ENCODE measurements at regions not wholly inside any gene's neighbourhood (a gene's known extent, or its start where the extent isn't known, plus 50 kb on each side); places are given as distances from the start of the nearest gene placed in this dataset.

DNA sequence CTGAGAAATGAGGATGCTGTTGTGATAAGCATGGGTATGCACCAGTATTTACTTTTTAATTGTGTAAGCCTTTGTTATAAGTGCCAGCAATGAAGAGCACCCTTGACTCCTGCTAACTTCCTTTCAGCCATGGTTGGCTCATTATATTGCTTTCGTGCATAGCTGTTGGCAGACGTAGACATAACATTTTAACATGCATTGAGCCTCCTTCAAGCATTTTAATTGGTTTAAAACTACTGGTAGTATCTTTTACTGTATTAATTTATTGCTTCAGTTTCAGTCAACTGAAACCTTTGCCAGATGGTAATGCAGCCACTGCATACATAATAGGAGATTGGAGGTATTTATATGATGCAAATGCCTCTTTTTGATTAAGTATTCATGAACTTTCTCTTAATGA, 1285.4 kb downstream of the PCDH18 start:
- no peak for TF ChIP-seq CTCF (IDR thresholded peaks at IDR 0.05)
- Mint-ChIP-seq H3K36me3 (ENCODE audit: low read depth) (no peaks in the 10 kb centered on the region), H3K9me3 (peaks cover 10% of the 10 kb centered on the region; the same call in 1 of the 2 replicates), H3K27me3 (ENCODE audit: insufficient read depth) (peaks cover 1% of the 10 kb centered on the region; the same call in 1 of the 2 replicates), H3K4me1 (ENCODE audit: low read depth) (no peaks in the 10 kb centered on the region), H3K27ac (no peak overlapping the region), H3K4me3 (no peak overlapping the region)
- no peak for DNase-seq

GRCh38 chr4:136241221-136241986, 1290.9 kb downstream of the PCDH18 start:
- H3K4me1 Mint-ChIP-seq (ENCODE audit: low read depth) = no peaks in the 10 kb centered on the region
- peaks cover 1% of the 10 kb centered on the region; the same call in 1 of the 2 replicates for H3K27me3 Mint-ChIP-seq (ENCODE audit: insufficient read depth)
- peaks cover 63% of the 10 kb centered on the region for H3K9me3 Mint-ChIP-seq
- no peak overlapping the region for H3K4me3 Mint-ChIP-seq
- H3K27ac Mint-ChIP-seq = no peak overlapping the region
- no peaks in the 10 kb centered on the region for H3K36me3 Mint-ChIP-seq (ENCODE audit: low read depth)
- no peak for TF ChIP-seq CTCF (IDR thresholded peaks at IDR 0.05)
- no peak for DNase-seq

DNA sequence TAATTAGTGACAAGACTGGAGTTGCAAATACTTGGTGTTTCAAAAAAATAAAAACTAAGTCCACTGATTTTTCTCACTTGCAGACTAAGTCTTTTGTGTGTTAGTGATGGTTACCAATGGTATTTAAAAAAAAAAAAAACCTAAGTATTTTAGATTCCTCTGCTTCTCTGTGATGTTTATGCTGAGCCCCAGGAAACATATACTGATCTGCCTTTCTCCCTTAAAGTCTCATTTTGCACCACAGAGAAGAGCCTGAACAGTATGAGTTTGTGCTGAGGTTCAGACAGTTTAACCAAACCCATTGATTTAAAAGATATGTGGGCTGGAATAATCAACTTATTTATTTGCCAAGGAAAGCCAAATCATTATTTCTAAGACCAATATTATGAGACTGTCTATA, 1305.0 kb downstream of the PCDH18 start:
- Mint-ChIP-seq H3K4me3 (no peak overlapping the region), H3K36me3 (ENCODE audit: low read depth) (no peaks in the 10 kb centered on the region), H3K9me3 (peaks cover 24% of the 10 kb centered on the region), H3K27me3 (ENCODE audit: insufficient read depth) (no peaks in the 10 kb centered on the region), H3K27ac (no peak overlapping the region), H3K4me1 (ENCODE audit: low read depth) (no peaks in the 10 kb centered on the region)
- DNase-seq = no peak
- TF ChIP-seq CTCF (IDR thresholded peaks at IDR 0.05) = no peak

- Mint-ChIP-seq H3K4me1 (ENCODE audit: low read depth) (no peaks in the 10 kb centered on the region), H3K4me3 (no peak overlapping the region), H3K36me3 (ENCODE audit: low read depth) (no peaks in the 10 kb centered on the region), H3K9me3 (peaks cover 42% of the 10 kb centered on the region), H3K27ac (no peak overlapping the region), H3K27me3 (ENCODE audit: insufficient read depth) (no peaks in the 10 kb centered on the region)
- no peak for DNase-seq
- no peak for TF ChIP-seq CTCF (IDR thresholded peaks at IDR 0.05)
Observed at GRCh38 chr4:136219592-136220125, 1312.6 kb downstream of the PCDH18 start.

DNA sequence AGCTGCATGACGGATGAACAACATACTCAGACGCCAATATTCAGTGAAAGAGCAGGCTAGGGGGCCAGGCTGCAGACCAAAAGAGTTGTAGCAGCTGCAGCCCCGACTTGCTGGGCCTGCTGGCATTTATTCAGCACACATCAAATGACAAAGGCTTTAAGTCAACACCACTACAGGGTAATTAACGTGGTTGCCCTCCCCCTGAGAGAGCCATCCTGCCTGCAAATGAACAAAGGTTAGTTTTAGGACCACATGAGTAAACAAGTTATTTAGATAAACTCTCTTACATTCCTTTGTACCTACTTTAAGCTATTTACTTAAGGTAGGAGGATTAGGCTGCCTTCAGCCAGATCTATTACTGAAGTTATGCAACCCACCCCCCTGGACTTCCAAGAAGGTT, 1329.1 kb downstream of the PCDH18 start:
- Mint-ChIP-seq H3K36me3 (ENCODE audit: low read depth) (no peaks in the 10 kb centered on the region), H3K4me1 (ENCODE audit: low read depth) (no peaks in the 10 kb centered on the region), H3K27ac (no peak overlapping the region), H3K9me3 (peaks cover 26% of the 10 kb centered on the region), H3K4me3 (no peak overlapping the region), H3K27me3 (ENCODE audit: insufficient read depth) (peaks cover 4% of the 10 kb centered on the region; the same call in 1 of the 2 replicates)
- no peak for DNase-seq
- TF ChIP-seq CTCF (IDR thresholded peaks at IDR 0.05) = no peak

Data from HFFc6 (cell line).